Right atrium auricular region (tissue), 2 donors: ENCODE measurements at regions not wholly inside any gene's neighbourhood (a gene's known extent, or its start where the extent isn't known, plus 50 kb on each side); places are given as distances from the start of the nearest gene placed in this dataset.

ENCODE experiments used
- DNase-seq: peaks from one replicate; pipeline ENCODE4 v3.0.0-alpha.2; 2019; ENCODE audit warnings: low spot score
- H3K27ac ChIP-seq, 2 donors: fragments of 200-600 bp; sonication (generic); 1 replicate in 1 of 2; 2 replicates in 1 of 2; pipeline ENCODE4 v1.5.1; 2016 to 2019
- H3K27me3 ChIP-seq, 2 donors: fragments of 200-600 bp; sonication (generic); one replicate each; pipeline versions ENCODE4 v1.5.1 to v1.6.0; 2017 to 2019
- H3K36me3 ChIP-seq: fragments of 200-600 bp; sonication (generic); one replicate; pipeline ENCODE4 v1.5.1; 2016
- H3K4me1 ChIP-seq, 2 donors: fragments of 200-600 bp; sonication (generic); one replicate each; pipeline versions ENCODE4 v1.5.1 to v1.6.0; 2017 to 2019
- H3K4me3 ChIP-seq, 2 donors: fragments of 200-600 bp; sonication (generic); 1 replicate in 1 of 2; 2 replicates in 1 of 2; pipeline ENCODE4 v1.5.1; 2017 to 2019; ENCODE audit warnings: mild to moderate bottlenecking in 1 of 2, moderate library complexity in 1 of 2
- H3K9me3 ChIP-seq, 2 donors: fragments of 200-600 bp; sonication (generic); one replicate each; pipeline ENCODE4 v1.5.1; 2019
- CTCF ChIP-seq, 2 donors: fragments of 200-600 bp; sonication (generic); IDR thresholded peaks; one replicate each; pipeline ENCODE4 v1.5.1; 2019; ENCODE audit warnings: antibody characterized with exemption in 2 of 2

- Histone ChIP-seq H3K27me3 (no peaks in the 10 kb centered on the region), H3K9me3 (peaks cover 0 to 5% of the 10 kb centered on the region in 2 donors), H3K4me1 (no peaks in the 10 kb centered on the region), H3K4me3 (no peak overlapping the region), H3K27ac (no peak overlapping the region), H3K36me3 (no peaks in the 10 kb centered on the region)
- no peak for DNase-seq
- no peak for TF ChIP-seq CTCF (IDR thresholded peaks at IDR 0.05)
These were observed 104.3 kb upstream of the FAR2 start for GRCh38 chr12:29044799-29045198.

GRCh38 chr12:29048787-29049186 is 100.3 kb upstream of the FAR2 start:
- Histone ChIP-seq H3K27ac (no peak overlapping the region), H3K36me3 (no peaks in the 10 kb centered on the region), H3K4me1 (no peaks in the 10 kb centered on the region), H3K9me3 (peaks cover 0 to 5% of the 10 kb centered on the region in 2 donors), H3K27me3 (no peaks in the 10 kb centered on the region), H3K4me3 (no peak overlapping the region)
- TF ChIP-seq CTCF (IDR thresholded peaks at IDR 0.05) = no peak
- no peak for DNase-seq

- no peak for TF ChIP-seq CTCF (IDR thresholded peaks at IDR 0.05)
- Histone ChIP-seq H3K36me3 (no peaks in the 10 kb centered on the region), H3K4me1 (no peaks in the 10 kb centered on the region), H3K27ac (no peak overlapping the region), H3K4me3 (no peak overlapping the region), H3K9me3 (peaks cover 0 to 5% of the 10 kb centered on the region in 2 donors), H3K27me3 (no peaks in the 10 kb centered on the region)
- no peak for DNase-seq
These were observed 98.6 kb upstream of the FAR2 start for GRCh38 chr12:29050503-29050902.

GRCh38 chr12:29051221-29051620 is 97.9 kb upstream of the FAR2 start:
- no peak for DNase-seq
- no peaks in the 10 kb centered on the region for H3K27me3 ChIP-seq
- H3K36me3 ChIP-seq = no peaks in the 10 kb centered on the region
- H3K4me3 ChIP-seq = no peak overlapping the region
- peaks cover 0 to 5% of the 10 kb centered on the region in 2 donors for H3K9me3 ChIP-seq
- no peak for TF ChIP-seq CTCF (IDR thresholded peaks at IDR 0.05)
- no peak overlapping the region for H3K27ac ChIP-seq
- no peaks in the 10 kb centered on the region for H3K4me1 ChIP-seq

GRCh38 chr12:29053567-29053966 is 95.5 kb upstream of the FAR2 start:
- DNase-seq = no peak

More at GRCh38 chr12:29053567-29053966, 95.5 kb upstream of the FAR2 start:
- no peak overlapping the region for H3K4me3 ChIP-seq
- H3K9me3 ChIP-seq = no peaks in the 10 kb centered on the region
- H3K27me3 ChIP-seq = no peaks in the 10 kb centered on the region
- TF ChIP-seq CTCF (IDR thresholded peaks at IDR 0.05) = no peak
- no peaks in the 10 kb centered on the region for H3K4me1 ChIP-seq
- no peak overlapping the region for H3K27ac ChIP-seq
- no peaks in the 10 kb centered on the region for H3K36me3 ChIP-seq
